GM18517 (cell line): ENCODE measurements at regions not wholly inside any gene's neighbourhood (a gene's known extent, or its start where the extent isn't known, plus 50 kb on each side); places are given as distances from the start of the nearest gene placed in this dataset.

Experiments
- ATAC-seq: cut with Tn5 transposase; IDR thresholded peaks from one replicate; pipeline ENCODE4 v1.9.1; 2021; ENCODE audit warnings: mild to moderate bottlenecking, moderate library complexity; ENCODE audit not compliant: unreplicated experiment

- ATAC-seq: no peak
Measured at GRCh38 chr6:122297010-122297409, 102.4 kb upstream of the HSF2 start.

DNA sequence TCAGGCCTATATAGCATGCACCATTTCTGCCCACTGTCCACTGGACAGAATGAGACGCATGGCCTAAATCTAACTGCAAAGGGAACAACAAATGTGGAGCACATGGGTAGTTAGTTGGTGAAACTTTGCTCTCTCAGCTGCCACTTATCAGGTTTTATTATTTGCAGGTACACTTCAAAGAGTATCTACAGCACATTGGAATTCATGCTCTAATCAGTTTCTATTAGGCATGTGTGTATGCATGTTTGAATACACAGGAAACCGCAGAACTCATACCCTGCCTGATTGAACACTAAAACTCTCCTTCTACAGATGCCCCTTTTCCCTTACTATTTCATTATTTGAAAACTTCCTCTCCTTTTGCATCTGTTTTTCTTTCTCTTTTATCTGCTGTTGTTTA lies 97.4 kb upstream of the HSF2 start:
- ATAC-seq: no peak

DNA sequence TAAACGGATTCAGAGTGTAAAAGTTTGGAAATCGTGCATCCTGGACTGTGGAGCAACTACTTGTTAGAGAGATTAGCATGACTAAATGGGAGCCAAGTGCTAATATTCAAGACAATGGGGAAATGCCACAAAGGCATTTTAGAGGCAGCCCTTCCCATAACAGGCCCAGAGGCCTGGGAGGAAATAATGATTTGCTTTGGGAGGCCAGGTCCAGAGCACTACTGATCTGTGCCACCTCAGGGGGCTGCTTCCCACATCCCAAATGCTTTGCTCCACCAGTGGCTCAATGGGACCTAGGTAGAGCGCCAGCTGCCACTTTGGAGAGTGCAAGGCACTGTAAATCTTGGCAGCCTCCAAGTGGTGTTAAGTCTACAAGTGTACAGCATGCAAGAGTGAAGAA lies 91.9 kb upstream of the HSF2 start:
- ATAC-seq: no peak

DNA sequence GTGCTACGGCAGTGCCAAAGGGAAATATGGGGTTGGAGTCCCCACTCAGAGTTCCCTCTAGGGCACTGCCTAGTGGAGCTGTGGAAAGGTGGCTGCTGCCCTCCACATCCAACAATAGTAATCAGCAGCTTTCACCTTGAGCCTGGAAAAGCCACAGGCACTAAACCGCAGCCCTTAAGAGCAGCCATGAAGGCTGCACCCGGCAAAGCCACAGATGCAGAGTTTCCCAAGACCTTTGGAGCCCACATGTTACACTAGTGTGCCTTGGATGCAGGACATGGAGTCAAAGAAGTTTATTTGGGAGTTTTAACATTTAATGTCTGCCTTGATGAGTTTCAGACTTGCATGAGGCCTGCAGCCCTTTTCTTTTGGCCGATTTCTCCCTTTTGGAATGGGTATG lies 91.4 kb upstream of the HSF2 start:
- ATAC-seq: no peak

DNA sequence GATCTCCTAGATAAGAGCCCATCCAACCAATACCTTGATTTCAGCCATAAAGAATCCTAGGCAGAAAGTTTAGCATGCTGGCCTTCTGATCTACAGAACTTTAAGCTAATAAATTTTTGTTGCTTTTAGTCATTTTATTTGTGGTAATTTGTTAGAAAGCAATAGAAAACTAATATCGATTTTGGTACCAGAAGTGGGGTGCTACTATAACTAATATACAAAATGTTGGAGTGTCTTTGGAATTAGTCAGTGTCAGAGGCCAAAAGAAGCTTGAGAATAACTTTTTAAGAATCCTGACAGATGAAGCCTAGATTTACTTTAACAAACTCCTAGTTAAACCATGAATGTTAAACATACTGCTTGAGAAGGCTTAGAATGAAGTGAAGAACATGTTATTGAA lies 83.6 kb upstream of the HSF2 start:
- ATAC-seq: no peak

- ATAC-seq: peak; percentile 60
Measured at GRCh38 chr6:122322824-122323223, 76.6 kb upstream of the HSF2 start.

- ATAC-seq: peak; percentile 12
Measured at GRCh38 chr6:122323361-122323760, 76.1 kb upstream of the HSF2 start.

DNA sequence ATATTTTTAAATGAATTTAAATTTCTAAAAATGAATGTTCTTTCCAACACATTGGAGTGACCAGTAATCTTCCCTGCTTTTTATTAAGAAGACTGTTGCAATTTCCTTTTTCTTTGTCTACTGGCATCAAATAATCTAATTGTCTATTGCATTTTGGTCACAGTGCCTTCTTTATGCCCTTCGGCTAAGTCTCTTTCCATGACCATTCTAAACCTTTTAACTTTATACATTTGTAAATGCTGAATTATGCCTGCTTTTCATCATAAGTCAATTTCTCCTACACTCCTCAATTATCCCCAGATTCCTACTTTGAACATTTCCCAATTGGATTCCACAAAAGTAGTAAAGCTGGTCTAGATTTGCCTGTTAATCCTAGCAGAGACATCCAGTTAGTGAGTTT lies 69.1 kb upstream of the HSF2 start:
- no peak for ATAC-seq

- ATAC-seq: no peak
Measured at GRCh38 chr6:122337645-122338044, 61.8 kb upstream of the HSF2 start.

DNA sequence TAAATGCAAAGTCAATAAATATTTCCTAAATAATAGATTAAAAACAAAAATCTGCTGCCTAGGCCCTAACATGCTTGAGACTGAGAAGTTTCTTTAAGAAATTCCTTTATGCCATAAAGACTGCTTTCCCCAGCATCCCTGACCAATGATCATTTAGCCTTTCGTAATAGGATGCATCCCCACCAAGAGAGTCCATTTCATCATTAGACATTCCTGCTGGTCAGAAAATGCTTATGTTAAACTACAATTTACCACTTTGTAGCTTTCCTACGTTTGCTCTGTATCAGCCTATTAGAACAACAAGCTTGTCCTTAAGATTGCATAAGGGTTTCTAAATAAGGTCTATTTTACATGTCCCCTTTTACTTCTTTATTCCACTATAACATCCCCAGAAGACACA lies 59.8 kb upstream of the HSF2 start:
- ATAC-seq: no peak

GRCh38 chr6:122347280-122347679 lies 52.2 kb upstream of the HSF2 start:
- no peak for ATAC-seq

- no peak for ATAC-seq
Measured at GRCh38 chr6:122347751-122348150, 51.7 kb upstream of the HSF2 start.
